GM19438 (cell line): ENCODE measurements at regions not wholly inside any gene's neighbourhood (a gene's known extent, or its start where the extent isn't known, plus 50 kb on each side); places are given as distances from the start of the nearest gene placed in this dataset.

Experiments used
- ATAC-seq: cut with Tn5 transposase; IDR thresholded peaks from one replicate; pipeline ENCODE4 v1.9.1; 2021; ENCODE audit warnings: low read depth; ENCODE audit not compliant: unreplicated experiment

GRCh38 chr2:15851076-15851693, 89.2 kb upstream of the MYCN start:
- ATAC-seq: no peak

GRCh38 chr2:15852811-15853210, 87.5 kb upstream of the MYCN start:
- no peak for ATAC-seq

GRCh38 chr2:15853903-15854302, 86.4 kb upstream of the MYCN start:
- ATAC-seq: no peak

GRCh38 chr2:15855766-15856260, 84.5 kb upstream of the MYCN start:
- ATAC-seq: no peak

GRCh38 chr2:15856318-15856717, 84.0 kb upstream of the MYCN start:
- ATAC-seq: no peak

GRCh38 chr2:15858466-15858865, 81.9 kb upstream of the MYCN start:
- no peak for ATAC-seq

- ATAC-seq: no peak
These were observed 80.2 kb upstream of the MYCN start for GRCh38 chr2:15860051-15860663.

GRCh38 chr2:15860760-15861159, 79.6 kb upstream of the MYCN start:
- ATAC-seq: no peak

GRCh38 chr2:15861172-15861822, 79.1 kb upstream of the MYCN start:
- ATAC-seq: no peak

GRCh38 chr2:15861898-15862297, 78.5 kb upstream of the MYCN start:
- ATAC-seq: no peak

GRCh38 chr2:15863089-15863488, 77.3 kb upstream of the MYCN start:
- ATAC-seq: no peak

- ATAC-seq: no peak
These were observed 76.7 kb upstream of the MYCN start for GRCh38 chr2:15863494-15864175.

- ATAC-seq: no peak
These were observed 76.1 kb upstream of the MYCN start for GRCh38 chr2:15864176-15864769.

GRCh38 chr2:15865923-15866322, 74.4 kb upstream of the MYCN start:
- no peak for ATAC-seq

- no peak for ATAC-seq
These were observed 73.7 kb upstream of the MYCN start for GRCh38 chr2:15866563-15867193.

- no peak for ATAC-seq
These were observed 72.9 kb upstream of the MYCN start for GRCh38 chr2:15867194-15868171.

GRCh38 chr2:15868186-15868585, 72.2 kb upstream of the MYCN start:
- no peak for ATAC-seq

- no peak for ATAC-seq
These were observed 71.6 kb upstream of the MYCN start for GRCh38 chr2:15868704-15869103.

GRCh38 chr2:15869396-15869795, 71.0 kb upstream of the MYCN start:
- ATAC-seq: no peak
